ENCODE measurements at regions not wholly inside any gene's neighbourhood (a gene's known extent, or its start where the extent isn't known, plus 50 kb on each side); places are given as distances from the start of the nearest gene placed in this dataset.
A peak's percentile ranks its signal among the peaks of the same experiment; 100 is the strongest.
"Not testable (repeated sequence)": the region's sequence is repeated elsewhere in the genome, so short reads cannot be mapped to it uniquely, and the experiment has no call there.

GRCh38 chr4:49117951-49118350 is 131.9 kb downstream of the CWH43 start:
- H3K4me3 ChIP-seq (ENCODE audit: low read length), result not testable (repeated sequence)
- DNase-seq (ENCODE audit: low read depth), result peak; percentile 14

DNA sequence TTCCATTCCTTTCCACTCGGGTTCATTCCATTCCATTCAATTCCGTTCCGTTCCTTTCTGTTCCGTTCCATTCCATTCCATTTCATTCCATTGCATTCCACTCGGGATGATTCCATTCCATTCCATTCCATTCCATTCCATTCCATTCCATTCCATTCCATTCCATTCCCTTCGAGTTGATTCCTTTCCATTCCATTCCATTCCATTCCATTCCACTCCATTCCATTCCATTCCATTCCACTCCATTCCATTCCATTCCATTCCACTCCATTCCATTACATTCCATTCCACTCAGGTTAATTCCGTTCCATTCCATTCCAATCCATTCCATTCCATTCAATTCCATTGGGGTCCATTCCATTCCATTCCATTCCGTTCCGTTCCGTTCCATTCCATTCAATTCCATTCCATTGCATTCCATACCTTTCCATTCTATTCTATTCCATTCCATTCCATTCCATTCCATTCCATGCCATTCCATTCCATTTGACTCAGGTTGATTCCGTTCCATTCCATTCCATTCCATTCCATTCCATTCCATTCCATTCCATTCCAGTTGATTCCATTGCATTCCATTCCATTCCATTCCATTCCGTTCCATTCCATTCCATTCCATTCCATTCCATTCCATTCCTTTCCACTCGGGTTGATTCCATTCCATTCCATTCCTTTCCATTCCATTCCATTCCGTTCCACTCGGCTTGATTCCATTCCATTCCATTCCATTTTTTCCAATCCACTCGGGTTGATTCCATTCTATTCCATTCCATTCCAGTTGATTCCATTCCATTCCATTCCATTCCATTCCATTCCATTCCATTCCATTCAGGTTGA is 132.5 kb downstream of the CWH43 start:
- DNase-seq (ENCODE audit: low read depth), result peak; percentile 49
- H3K4me3 ChIP-seq (ENCODE audit: low read length), result not testable (repeated sequence)

DNA sequence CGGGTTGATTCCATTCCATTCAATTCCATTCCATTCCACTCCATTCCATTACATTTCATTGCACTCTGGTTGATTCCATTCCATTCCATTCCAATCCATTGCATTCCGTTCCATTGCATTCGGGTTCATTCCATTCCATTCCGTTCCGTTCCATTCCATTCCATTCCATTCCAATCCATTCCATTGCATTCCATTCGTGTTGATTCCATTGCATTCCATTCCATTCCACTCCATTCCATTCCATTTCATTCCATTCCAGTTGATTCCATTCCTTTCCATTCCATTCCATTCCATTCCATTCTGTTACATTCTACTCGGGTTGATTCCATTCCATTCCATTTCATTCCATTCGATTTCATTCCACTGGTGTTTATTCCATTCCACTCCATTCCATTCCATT is 133.3 kb downstream of the CWH43 start:
- peak; percentile 17 for DNase-seq (ENCODE audit: low read depth)
- not testable (repeated sequence) for H3K4me3 ChIP-seq (ENCODE audit: low read length)

- H3K4me3 ChIP-seq (ENCODE audit: low read length), result not testable (repeated sequence)
- peak; percentile 47 for DNase-seq (ENCODE audit: low read depth)
Measured at GRCh38 chr4:49120042-49120779, 134.1 kb downstream of the CWH43 start.

DNA sequence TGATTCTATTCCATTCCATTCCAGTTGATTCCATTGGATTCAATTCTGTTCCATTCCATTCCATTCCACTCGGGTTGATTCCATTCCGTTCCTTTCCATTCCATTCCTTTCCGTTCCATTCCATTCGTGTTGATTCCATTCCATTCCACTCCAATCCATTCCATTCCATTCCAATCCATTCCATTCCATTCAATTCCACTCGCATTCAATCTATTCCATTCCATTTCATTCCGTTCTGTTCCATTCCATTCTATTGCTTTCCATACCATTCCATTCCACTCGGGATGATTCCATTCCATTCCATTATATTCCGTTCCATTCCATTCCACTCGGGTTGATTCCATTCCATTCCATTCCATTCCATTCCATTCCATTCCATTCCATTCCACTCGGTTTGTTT is 134.7 kb downstream of the CWH43 start:
- DNase-seq (ENCODE audit: low read depth), result peak; percentile 73

DNA sequence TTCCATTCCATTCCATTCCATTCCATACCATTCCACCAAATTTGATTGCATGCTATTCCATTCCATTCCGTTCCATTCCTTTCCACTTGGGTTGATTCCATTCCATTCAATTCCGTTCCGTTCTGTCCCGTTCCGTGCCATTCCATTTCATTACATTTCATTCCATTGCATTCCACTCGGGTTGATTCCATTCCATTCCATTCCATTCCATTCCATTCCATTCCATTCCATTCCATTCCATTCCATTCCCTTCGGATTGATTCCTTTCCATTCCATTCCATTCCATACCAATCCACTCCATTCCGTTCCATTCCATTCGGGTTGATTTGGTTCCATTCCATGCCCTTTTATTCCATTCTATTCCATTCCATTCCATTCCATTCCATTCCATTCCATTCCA is 140.4 kb downstream of the CWH43 start:
- H3K4me3 ChIP-seq (ENCODE audit: low read length); DNase-seq (ENCODE audit: low read depth): not testable (repeated sequence)

More for the DNA sequence above, 134.7 kb downstream of the CWH43 start:
- not testable (repeated sequence) for H3K4me3 ChIP-seq (ENCODE audit: low read length)

DNA sequence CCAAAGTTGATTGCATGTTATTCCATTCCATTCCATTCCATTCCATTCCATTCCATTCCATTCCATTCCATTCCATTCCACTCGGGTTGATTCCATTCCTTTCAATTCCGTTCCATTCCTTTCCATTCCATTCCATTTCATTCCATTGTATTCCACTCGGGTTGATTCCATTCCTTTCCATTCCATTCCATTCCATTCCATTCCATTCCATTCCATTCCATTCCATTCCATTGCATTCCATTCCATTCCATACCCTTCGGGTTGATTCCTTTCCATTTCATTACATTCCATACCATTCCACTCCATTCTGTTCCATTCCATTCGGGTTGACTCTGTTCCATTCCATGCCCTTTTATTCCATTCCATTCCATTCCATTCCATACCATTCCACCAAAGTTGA is 140.8 kb downstream of the CWH43 start:
- not testable (repeated sequence) for DNase-seq (ENCODE audit: low read depth); H3K4me3 ChIP-seq (ENCODE audit: low read length)

GRCh38 chr4:49129385-49129784 is 143.3 kb downstream of the CWH43 start:
- not testable (repeated sequence) for H3K4me3 ChIP-seq (ENCODE audit: low read length)

DNA sequence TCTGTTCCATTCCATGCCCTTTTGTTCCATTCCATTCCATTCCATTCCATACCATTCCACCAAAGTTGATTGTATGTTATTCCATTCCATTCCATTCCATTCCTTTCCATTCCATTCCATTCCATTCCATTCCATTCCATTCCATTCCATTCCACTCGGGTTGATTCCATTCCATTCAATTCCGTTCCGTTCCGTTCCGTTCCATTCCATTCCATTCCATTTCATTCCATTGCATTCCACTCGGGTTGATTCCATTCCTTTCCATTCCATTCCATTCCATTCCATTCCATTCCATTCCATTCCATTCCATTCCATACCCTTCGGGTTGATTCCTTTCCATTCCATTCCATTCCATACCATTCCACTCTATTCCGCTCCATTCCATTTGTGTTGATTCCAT is 143.8 kb downstream of the CWH43 start:
- H3K4me3 ChIP-seq (ENCODE audit: low read length); DNase-seq (ENCODE audit: low read depth): not testable (repeated sequence)

More at GRCh38 chr4:49129385-49129784, 143.3 kb downstream of the CWH43 start:
- not testable (repeated sequence) for DNase-seq (ENCODE audit: low read depth)

DNA sequence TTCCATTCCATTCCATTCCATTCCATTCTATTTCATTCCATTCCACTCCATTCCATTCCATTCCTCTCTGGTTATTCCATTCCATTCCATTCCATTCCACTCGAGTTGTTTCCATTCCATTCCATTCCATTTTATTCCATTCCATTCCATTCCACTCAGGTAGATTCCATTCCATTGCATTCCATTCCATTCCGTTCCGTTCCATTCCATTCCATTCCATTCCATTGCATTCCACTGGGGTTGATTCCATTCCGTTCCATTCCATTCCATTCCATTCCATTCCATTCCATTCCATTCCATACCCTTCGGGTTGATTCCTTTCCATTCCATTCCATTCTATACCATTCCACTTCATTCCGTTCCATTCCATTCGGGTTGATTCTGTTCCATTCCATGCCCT is 144.6 kb downstream of the CWH43 start:
- H3K4me3 ChIP-seq (ENCODE audit: low read length); DNase-seq (ENCODE audit: low read depth): not testable (repeated sequence)

GRCh38 chr4:49137043-49137442 is 151.0 kb downstream of the CWH43 start:
- not testable (repeated sequence) for DNase-seq (ENCODE audit: low read depth); H3K4me3 ChIP-seq (ENCODE audit: low read length)

- not testable (repeated sequence) for H3K4me3 ChIP-seq (ENCODE audit: low read length); DNase-seq (ENCODE audit: low read depth)
Measured at GRCh38 chr4:49137961-49138360, 151.9 kb downstream of the CWH43 start.

DNA sequence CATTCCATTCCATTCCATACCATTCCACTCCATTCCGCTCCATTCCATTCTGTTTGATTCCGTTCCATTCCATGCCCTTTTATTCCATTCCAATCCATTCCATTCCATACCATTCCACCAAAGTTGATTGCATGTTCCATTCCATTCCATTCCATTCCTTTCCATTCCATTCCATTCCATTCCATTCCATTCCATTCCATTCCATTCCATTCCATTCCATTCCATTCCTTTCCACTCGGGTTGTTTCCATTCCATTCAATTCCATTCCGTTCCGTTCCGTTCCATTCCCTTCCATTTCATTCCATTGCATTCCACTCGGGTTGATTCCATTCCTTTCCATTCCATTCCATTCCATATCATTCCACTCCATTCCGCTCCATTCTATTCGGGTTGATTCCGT is 152.7 kb downstream of the CWH43 start:
- DNase-seq (ENCODE audit: low read depth); H3K4me3 ChIP-seq (ENCODE audit: low read length): not testable (repeated sequence)

GRCh38 chr4:49139513-49139912 is 153.4 kb downstream of the CWH43 start:
- not testable (repeated sequence) for DNase-seq (ENCODE audit: low read depth); H3K4me3 ChIP-seq (ENCODE audit: low read length)

DNA sequence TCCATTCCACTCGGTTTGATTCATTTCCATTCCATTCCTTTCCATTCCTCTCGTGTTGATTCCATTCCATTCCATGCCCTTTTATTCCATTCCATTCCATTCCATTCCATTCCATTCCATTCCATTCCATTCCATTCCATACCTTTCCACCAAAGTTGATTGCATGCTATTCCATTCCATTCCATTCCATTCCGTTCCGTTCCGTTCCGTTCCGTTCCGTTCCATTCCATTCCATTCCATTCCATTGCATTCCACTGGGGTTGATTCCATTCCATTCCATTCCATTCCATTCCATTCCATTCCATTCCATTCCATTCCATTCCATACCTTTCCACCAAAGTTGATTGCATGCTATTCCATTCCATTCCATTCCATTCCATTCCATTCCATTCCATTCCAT is 154.3 kb downstream of the CWH43 start:
- DNase-seq (ENCODE audit: low read depth); H3K4me3 ChIP-seq (ENCODE audit: low read length): not testable (repeated sequence)

DNA sequence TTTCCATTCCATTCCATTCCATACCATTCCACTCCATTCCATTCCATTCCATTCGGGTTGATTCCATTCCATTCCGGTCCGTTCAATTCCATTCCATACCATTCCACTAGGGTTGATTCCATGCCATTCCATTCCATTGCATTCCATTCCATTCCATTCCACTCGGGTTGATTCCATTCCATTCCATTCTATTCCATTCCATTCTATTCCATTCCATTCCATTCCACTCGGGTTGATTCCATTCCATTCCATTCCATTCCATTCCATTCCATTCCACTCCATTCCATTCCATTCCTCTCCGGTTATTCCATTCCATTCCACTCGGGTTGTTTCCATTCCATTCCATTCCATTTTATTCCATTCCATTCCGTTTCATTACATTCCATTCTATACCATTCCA is 155.9 kb downstream of the CWH43 start:
- not testable (repeated sequence) for DNase-seq (ENCODE audit: low read depth); H3K4me3 ChIP-seq (ENCODE audit: low read length)

DNA sequence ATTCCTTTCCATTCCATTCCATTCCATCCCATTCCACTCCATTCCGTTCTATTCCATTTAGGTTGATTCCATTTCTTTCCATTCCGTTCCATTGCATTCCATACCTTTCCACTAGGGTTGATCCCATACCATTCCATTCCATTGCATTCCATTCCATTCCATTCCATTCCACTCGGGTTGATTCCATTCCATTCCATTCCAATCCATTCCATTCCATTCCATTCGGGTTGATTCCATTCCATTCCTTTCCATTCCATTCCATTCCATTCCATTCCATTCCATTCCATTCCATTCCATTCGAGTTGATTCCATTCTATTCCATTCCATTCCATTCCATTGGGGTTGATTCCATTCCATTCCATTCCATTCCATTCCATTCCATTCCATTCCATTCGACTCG is 161.1 kb downstream of the CWH43 start:
- not testable (repeated sequence) for DNase-seq (ENCODE audit: low read depth); H3K4me3 ChIP-seq (ENCODE audit: low read length)

DNA sequence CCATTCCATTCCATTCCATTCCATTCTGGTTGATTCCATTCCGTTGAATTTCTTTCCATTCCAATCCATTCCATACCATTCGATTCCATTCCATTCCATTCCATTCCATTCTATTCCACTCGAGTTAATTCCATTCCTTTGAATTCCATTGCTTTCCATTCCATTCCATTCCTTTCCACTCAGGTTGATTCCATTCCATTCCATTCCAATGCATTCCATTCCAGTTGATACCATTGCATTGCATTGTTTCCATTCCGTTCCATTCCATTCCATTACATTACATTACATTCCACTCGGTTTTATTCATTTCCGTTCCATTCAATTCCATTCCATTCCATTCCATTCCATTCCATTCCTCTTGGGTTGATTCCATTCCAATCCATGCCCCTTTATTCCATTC is 161.5 kb downstream of the CWH43 start:
- H3K4me3 ChIP-seq (ENCODE audit: low read length), result not testable (repeated sequence)
- DNase-seq (ENCODE audit: low read depth), result peak; percentile 45

GRCh38 chr4:49149006-49149975 is 163.2 kb downstream of the CWH43 start:
- not testable (repeated sequence) for H3K4me3 ChIP-seq (ENCODE audit: low read length)
- DNase-seq (ENCODE audit: low read depth), result peak; percentile 94

All from epithelial cell of esophagus (primary cell).